Hepatic stellate cell (primary cell): ENCODE measurements at regions not wholly inside any gene's neighbourhood (a gene's known extent, or its start where the extent isn't known, plus 50 kb on each side); places are given as distances from the start of the nearest gene placed in this dataset.
"Not testable (repeated sequence)": the region's sequence is repeated elsewhere in the genome, so short reads cannot be mapped to it uniquely, and the experiment has no call there.

Experiments
- DNase-seq: peaks from one replicate; pipeline ENCODE4 v3.0.0; 2011; ENCODE audit warnings: low spot score

DNA sequence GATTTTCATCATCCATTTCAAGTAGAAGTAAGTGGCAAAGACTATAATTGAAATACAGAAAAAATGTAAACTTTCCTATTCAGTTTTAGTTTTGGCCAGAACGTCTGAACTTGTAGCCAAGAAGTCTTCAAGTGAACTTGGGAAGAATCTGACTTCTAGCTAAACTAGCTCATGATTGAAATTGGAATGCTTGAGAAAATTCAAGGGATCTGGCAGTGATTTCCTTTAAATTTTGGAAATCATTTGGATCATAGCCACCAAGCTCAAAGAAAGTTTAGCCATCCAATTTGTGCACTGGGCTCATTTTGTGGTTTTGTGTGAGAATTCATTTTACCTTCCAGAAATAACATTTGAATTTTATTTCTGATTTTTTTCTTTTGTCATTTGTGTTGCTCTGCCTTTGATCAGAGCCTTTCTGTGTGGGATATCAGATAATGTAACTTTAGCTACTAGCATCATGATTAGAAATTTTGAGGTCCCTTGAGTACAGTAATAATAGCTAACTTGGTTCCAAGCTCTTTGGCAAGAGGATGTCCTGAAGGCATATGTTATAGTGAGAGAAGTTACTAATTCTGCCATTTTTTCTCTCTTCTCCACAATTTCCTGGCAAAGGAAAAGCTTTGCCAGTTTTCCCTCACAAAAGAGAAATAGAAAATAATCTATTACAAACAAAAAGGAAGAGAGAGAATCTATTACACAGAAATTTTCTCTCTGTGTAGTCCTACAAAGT, 2123.7 kb upstream of the RAG2 start:
- no peak for DNase-seq

DNA sequence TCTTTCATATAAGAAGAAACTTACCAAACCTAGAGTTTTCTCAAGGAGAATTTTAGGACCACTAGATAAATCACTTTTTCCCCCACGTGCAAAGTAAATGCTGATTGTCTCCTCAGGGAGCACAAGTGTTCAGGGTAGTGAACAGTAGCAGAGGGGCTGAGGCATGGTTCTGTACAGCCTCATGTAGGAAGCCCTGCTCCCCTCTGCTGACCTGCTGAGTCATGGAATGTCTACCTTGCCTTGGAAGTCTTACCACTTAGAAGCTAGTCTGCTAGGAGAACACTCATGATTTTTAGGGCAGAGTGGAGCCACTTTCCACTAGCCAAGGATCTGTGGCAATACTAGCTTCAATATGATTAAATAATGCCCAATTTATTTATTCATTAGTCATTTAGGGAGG, 2120.6 kb upstream of the RAG2 start:
- DNase-seq = no peak

DNA sequence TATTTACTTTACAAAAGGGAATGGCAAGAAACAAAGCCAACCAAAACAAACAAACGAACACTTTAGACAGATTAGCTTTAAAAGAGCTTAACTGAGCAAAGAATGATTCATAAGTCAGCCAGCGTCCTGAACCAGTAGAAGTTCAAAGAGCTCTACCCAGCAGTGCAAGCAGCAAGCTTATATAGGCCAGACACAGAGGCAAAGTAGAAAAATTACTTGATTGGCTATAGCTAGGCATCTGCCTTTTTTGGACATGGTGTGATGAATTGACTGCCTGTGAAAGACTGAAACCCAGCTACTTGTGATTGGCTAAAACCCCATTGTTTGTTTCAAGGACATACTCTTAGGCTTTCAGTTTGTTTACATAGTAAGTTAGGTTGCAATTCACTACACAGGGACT, 2120.0 kb upstream of the RAG2 start:
- DNase-seq = no peak

DNA sequence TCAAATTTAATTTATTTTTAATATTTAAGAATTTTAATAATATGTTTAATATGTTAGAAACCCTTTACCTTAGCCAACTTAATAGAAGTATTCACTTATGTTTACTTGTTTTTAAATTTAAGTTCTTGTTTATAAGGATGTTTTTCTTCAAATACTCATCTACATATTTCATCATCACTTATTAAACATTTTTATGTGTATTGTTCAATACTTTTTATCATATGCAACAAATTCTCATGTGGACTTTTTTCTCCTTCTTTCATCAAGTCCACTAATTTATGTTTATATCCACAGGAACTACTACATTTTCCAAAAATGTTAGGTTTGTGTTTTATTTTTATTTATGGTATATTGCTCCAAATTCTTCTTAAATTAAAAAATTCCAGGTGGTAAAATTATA, 2113.1 kb upstream of the RAG2 start:
- no peak for DNase-seq

DNA sequence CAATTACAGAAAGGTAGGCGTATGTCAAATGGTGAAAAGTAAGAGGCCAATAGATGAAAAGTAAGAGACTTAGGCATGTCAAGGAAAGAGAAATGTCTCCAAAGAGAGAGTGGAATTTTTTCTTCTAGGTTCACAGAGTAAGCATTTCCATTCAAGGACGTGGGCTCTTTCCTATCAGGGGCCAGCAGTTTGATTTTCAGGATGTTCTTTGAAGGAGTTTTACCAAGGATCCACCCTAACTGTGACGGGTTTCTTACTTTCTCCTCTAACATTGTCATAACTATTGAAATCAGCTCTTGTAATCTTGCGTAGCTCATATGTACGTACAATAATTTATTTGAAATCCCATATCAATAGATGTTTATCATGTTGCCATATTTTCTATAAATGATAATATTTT, 2112.2 kb upstream of the RAG2 start:
- DNase-seq = no peak

DNA sequence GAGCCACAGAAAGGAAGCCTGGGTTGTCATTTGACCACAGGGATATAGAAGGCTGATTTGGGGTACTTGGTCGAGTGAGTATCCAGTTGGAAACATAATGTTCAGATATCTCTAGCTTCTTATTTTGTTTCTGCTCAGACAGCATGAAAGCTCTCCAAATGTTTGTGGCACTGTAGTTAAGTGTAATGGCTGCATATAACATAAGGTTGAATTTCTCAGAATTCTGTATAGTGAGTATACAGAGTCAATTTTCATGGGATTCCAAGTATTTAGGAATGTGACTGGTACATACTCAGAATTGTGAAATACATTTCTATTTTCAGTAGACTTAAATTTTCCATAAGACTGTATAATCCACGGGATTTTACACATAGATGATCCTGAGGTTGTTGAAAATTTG, 2102.1 kb upstream of the RAG2 start:
- no peak for DNase-seq

DNA sequence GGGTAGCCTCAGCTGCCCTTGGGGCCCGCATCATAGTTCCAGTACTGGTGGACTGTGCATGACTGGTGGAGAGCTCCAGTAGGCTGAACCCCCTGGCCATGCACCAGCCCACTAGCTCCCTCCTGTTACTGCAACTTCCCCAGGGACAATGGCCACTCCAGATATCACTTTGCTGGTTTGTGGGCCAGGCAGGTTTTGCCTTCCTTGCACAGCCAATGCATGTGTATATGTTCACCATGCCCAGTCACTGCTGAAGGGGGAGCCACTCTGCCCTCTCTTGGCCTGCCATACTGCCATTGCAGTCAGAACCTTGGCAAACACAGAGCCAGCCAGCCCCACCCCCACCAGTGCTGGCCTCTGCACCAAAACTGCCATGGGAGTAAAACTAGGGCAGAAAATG, 2095.3 kb upstream of the RAG2 start:
- no peak for DNase-seq

DNA sequence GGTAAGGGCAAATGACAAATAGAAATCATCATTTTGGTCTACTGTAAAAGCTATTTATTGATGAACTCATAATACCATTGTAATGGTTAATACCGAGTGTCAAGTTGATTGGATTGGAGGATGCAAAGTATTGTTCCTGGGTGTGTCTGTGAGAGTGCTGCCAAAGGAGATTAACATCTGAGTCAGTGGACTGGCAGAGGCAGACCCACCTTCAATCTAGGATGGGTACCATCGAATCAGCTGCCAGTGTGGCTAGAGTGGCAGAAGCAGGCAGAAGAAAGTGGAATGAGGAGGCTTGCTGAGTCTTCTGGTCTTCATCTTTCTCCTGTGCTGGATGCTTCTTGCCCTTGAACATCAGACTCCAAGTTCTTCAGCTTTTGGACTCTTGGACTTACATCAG, 2092.2 kb upstream of the RAG2 start:
- DNase-seq = not testable (repeated sequence)

DNA sequence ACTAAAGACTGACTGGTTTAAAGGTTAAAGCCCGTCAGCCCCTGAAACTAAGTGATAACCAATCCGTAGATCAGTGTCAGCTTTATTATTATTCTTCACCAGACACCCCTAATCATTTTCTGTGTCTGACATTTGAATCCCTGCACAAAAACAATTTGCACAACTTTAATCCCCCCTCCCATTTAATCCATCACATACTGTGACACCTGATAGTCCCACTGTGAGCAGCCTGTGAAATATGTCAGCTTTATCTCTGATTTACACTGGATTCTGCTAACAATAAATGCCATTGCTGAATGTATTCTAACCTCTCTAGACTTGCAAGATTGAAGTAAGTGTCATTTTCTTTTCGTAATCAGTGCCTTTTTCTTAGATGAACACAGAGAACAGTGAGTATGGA, 2089.0 kb upstream of the RAG2 start:
- DNase-seq = no peak

DNA sequence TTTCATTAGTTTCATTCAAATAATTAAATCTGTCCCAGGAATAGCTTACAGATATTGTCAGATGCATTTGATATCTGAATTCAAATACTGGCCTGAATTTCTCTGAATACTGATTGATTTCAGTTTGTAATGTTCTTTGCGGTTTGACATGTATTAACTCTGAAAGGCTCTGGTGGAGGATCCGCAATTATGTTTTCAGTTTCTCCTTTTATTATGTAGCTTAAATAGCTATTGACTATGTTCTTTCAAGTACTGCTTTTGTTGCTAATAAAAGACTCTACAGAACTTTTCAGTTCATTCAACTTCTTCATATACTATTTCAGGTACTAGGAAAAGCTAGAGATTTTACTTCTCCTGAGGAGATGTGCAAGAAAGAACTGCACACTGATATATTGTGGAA, 2085.4 kb upstream of the RAG2 start:
- no peak for DNase-seq

DNA sequence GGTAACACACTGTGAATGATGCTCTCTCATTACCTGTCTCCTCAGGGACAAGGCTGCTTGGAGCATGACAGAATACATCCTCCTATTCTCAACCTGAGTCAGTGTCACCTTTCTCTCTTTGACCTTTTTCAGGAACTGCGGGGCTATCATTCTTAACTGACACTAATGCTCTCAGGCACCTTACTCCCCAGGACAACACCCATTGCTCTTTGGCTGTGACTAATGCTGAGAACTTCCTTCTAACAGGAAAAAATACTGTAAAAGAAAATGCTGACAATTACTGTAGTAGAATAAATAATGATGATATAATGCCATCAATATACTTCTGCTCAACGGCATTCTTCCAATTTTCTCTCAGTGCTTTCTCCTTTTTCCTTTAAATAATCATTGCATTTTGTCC, 2082.7 kb upstream of the RAG2 start:
- DNase-seq = no peak

DNA sequence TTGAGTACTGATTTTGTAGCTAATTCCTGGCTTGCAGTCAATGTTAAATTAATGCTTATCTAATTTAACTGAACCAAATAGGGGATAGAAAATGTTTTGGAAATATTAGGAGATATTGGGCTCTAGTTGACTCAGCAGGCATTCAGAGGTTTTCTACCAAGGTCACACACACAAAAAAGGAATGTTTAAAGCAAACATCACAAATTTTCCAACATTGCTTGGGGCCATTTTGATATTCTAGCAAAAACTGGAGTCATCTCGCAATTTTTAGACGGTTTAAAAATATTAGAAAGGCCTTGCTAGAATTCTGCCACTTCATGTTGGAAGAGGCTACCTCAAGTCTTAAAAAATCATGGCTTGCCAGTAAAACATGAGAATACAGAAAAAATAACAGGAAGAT, 2082.1 kb upstream of the RAG2 start:
- DNase-seq = no peak

DNA sequence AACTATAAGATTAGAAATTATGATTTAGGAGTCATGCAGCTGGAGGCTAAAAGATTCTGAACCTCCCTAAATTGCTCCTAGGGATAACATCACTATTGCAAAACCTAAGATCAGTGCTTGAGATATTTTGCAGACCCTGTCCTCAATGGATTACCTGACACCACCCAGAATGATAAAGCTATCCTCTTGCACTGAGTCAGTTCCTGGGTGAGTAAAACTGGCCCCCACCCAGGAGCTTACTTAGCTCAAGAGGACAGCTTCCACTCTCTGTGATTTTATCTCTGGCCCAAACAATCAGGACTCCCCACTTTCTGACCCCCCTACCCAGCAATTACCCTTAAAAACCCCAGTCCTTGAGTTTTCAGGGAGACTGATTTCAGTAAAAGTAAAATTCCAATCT, 2074.4 kb upstream of the RAG2 start:
- no peak for DNase-seq

DNA sequence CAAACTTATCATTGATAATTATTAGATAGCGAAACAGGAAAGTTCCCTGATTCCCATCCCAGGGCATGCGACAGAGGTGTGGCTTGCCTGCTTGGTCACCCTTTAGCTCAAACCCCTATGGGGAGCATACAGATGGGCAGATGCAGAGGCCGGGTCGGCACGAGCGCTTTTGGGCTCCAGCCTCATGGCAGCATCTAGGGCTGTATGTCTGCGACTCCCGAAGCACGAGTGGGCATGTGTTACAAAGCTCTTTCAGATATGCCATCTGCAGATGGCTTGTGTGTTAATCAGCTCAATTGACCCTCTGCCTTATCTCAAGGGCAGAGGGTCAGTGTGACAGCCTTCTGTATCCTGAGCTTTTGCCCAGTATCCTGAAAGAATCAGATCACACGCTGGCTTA, 2069.3 kb upstream of the RAG2 start:
- no peak for DNase-seq

DNA sequence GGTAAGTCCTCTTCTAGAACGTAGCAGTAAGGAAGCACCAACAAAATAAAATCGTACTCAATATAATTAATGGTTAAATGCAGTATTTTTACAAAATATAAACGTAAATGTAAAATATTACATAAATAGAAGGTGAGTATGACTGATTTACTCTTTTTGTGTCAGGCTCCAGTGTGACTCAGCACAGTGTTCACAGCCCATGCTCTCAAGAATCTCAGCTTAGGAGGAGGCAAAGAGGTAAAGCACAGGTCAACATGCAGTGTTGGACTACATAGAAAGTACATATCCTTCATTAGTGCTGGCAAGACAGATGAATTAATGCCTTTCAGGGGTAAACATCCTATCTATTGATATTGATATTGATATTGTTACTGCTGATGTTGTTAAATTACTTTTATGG, 2050.6 kb upstream of the RAG2 start:
- no peak for DNase-seq

DNA sequence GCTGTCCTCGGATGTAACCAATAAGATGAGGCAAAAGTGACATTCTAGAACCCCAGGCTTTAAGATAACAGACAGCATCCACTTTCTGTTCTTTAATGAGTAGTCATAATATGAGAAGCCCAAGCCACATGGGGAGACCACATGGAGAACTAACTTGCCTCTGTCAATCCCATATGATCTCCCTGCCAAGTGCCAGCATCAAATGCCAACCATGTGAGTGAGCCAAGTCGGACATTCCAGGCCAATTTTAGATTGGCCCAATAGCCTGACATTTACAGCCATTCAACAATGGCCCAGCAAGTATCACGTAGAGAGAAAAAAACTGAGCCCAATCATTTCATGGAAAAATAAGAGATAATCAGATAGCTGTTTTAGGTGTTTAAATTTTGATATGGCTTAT, 2048.3 kb upstream of the RAG2 start:
- no peak for DNase-seq

DNA sequence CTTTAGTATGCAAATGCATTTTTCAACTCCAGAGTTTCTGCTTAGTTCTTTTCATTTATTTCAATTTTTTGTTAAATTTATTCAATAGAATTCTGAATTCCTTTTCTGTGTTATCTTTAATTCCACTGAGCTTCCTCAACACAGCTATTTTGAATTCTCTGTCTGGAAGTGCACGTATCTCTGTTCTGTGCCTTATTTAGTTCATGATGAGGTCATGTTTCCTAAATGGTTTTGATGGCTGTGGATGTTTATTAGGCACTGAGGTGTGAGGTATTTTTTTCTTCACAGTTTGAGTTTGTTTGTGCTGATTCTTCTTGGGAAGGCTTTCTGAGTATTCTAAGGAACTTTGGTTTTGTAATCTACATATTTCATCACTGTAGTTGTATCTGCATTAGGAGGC, 2042.8 kb upstream of the RAG2 start:
- DNase-seq = no peak

DNA sequence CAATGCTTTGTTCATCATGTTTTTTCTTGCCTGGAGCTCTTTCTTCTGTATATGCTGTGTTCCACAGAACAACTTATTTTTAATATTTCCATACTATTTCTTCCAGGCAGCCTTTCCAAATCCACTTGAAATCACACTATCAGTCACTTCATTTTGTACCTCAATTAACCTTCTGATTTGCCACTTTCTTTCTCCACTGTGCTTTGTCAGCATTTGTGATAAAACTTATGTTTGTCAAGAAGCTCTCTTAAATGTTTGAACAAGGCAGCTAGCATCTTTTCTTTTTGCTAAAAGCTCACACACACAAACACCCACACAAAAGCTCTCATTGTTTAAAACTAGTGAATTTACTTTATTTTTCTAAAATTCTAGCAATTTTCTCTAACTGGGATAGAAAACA, 2014.7 kb upstream of the RAG2 start:
- DNase-seq = no peak

DNA sequence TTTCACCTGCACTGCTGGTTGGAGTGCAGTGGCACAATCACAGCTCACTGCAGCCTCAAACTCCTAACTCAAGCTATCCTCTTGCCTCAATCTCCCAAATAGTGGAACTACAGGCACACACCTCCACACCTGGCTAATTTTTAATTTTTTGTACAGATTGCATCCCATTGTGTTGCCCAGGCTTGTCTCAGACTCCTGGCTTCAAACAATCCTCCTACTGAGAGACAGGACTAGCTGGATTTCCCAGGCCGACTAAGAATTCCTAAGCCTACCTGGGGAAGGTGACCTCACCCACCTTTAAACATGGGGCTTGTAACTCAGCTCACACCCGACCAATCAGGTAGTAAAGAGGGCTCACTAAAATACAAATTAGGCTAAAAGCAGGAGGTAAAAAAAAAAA, 2003.3 kb upstream of the RAG2 start:
- not testable (repeated sequence) for DNase-seq

DNA sequence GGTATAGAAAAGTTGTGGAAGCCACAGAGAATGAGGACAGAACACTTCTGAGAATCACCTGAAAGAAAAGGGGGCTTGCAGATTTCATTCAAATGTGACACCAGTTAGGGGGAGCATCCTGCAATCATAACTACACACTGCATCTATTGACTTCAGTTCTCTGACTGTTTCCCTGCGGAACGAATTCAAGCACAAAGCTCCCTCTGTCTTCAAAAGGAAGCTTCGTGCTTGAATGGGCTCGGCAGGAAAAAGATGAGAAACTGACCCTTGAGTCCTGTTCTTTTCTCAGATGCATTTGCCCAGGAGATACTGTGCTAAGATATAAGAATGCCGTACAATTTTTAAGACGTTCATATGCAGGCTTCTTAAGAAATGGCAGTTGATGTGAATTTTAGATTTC, 2000.4 kb upstream of the RAG2 start:
- DNase-seq = no peak

DNA sequence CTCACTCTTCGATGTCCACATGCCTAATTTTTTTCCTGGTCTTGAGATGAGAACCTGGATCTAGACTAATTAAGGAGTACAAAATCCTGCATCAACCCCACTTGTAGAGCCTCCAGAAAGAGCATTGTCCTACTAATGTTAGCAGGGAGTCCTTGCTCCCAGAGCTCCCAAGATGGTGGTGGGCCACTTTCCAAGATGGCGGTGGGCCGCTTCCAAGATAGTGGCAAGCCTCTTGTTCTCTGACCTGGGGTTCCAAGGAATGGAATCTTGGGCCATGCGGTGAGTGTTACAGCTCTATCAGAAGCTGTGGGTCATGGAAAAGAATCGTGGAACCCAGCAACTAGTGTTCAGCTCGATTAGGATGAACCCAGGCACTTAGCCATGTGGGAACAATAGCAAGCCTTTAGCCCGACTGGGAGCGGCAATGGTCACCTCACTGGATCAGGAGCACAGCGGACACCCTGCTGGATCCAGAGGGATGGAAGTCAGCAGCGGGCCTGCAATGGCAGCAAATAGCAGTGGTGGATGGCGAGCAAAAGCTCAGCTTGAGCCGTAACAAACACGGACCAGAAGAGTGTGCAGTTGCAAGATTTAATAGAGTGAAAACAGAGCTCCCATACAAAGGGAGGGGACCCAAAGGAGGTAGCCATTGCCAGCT, 1997.5 kb upstream of the RAG2 start:
- DNase-seq = not testable (repeated sequence)

DNA sequence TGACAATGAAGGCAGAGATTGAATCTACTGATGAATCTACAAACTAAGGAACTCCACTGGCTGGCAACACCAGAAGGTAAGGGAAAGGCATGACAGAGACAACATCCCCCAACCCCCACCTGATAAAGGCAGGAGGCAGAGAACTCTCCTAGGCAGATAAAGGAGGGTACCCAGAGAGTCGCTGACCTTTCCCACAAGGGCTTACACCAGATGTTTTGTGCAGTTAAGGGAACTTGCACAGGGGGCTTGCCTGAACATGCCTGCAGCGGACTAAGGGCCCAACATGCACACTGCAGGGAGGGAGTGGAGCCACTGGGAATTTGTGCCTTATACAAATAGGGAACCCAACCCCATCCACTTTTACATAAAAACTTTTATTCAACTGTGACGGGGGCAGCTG, 1996.9 kb upstream of the RAG2 start:
- no peak for DNase-seq

DNA sequence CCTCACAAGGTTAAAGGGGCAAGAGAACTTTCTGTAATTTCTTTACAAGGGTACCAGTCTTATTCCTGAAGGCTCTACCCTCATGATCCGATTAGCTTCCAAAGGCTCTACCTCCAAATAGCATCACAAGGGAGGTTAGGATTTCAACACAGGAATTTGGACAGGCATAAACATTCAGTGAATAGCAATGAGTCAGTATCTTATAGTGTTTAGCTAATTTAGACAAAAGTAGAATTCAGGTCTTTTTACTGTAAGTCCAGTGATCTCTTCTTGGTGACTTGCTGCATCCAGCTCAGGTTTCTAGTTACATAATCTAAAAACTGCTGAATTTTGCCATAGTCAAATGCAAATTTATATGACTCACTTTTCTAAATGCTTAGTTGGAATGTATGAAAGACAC, 1995.6 kb upstream of the RAG2 start:
- DNase-seq = no peak

DNA sequence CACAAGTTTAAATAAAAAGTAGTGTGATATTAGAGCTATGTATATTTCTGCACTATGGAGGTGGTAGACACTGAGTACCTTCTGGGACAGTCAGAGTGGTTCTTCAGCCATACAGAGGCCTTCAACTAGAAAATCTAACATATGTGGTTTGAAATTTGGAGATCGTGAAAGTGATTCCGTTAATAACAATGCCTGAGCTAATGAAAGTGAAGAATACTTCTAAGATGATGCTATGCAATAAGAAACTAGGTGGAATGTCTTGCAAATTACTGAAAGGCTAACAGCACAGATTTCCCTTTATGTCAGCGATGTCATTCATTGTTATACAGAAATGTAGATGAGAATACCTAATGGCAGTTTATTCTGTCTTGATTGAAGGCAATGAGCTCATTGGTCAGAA, 1984.7 kb upstream of the RAG2 start:
- no peak for DNase-seq
